SK-N-MC (cell line): ENCODE measurements at regions not wholly inside any gene's neighbourhood (a gene's known extent, or its start where the extent isn't known, plus 50 kb on each side); places are given as distances from the start of the nearest gene placed in this dataset.
"Not testable (repeated sequence)": the region's sequence is repeated elsewhere in the genome, so short reads cannot be mapped to it uniquely, and the experiment has no call there.

Experiments used
- EZH2 ChIP-seq: fragments of 200-600 bp; sonication (generic); IDR thresholded peaks from one replicate; pipeline ENCODE4 v1.6.1; 2017; ENCODE audit warnings: antibody characterized with exemption
- FOXP2 ChIP-seq: optimal IDR thresholded peaks from 2 replicates; pipeline ENCODE3; 2011; ENCODE audit warnings: mild to moderate bottlenecking, moderate library complexity; ENCODE audit not compliant: insufficient read depth; ENCODE audit errors: extremely low read length, control extremely low read depth
- POLR2AphosphoS5 ChIP-seq: IDR thresholded peaks from 2 replicates; pipeline ENCODE4 v1.6.1; 2012; ENCODE audit warnings: mild to moderate bottlenecking, low read depth, low read length, borderline replicate concordance

DNA sequence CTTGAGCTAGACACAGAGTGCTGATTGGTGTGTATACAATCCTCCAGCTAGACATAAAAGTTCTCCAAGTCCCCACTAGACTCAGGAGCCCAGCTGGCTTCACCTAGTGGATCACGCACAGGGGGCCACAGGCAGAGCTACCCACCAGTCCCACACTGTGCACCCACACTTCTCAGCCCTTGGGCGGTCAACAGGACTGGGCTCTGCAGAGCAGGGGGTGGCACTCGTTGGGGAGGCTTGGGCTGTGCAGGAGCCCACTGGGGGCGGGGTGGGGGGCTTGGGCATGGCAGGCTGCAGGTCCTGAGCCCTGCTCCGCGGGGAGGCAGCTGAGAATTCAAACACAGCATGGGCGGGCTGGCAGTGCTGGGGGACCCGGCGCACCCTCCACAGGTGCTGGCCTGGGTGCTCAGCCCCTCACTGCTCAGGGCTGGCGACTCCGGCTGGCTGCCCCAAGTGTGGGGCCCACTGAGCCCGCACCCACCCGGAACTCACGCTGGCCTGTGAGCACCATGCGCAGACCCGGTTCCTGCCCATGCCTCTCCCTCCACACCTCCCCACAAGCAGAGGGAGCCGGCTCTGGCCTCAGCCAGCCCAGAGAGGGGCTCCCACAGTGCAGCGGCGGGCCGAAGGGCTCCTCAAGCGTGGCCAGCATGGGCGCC is 873.8 kb downstream of the PCDH17 start:
- TF ChIP-seq POLR2AphosphoS5, EZH2, FOXP2: not testable (repeated sequence)
